ENCODE measurements at regions not wholly inside any gene's neighbourhood (a gene's known extent, or its start where the extent isn't known, plus 50 kb on each side); places are given as distances from the start of the nearest gene placed in this dataset.
"Not testable (repeated sequence)": the region's sequence is repeated elsewhere in the genome, so short reads cannot be mapped to it uniquely, and the experiment has no call there.

- not testable (repeated sequence) for DNase-seq
Observed at GRCh38 chr18:56438480-56438879, 199.9 kb downstream of the TXNL1 start.

DNA sequence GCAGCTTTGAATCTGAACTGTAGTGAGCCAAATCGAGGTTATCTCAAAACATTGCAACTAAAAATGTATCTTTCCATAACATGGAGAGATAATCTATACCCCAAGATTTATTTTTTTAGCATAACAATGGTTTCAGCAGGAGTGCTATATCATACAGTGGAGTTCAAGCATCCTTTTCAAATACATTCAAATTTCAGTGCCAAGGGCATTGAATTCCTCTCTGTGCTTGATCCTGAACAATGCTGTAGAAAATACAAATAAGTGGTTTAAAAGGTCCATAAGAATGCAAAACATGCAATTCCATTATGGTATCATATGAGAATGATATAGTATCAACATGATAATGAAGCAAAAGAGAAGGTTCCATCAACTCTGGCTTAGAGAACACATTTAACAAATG lies 201.7 kb downstream of the TXNL1 start:
- no peak for DNase-seq

GRCh38 chr18:56433919-56434318 lies 204.5 kb downstream of the TXNL1 start:
- peak; percentile 49 for DNase-seq

DNA sequence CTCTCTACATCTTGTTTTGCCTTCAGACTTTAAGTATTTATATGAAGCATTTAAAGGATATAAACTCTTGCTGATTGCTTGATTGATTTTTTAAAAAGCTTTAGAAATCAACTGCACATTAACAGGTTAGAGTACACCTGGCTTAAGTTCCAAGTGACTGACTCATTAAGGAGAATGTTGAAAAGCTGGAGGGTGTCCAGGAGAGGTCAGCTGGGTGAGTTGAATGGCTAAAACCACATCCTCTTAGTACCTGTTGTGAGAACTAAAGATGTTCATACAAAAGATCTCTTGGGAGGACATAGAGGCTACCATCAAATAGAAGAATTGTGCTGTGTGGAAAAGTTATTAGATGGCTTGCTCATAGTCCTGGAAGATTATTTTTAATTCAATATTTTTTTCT lies 206.8 kb downstream of the TXNL1 start:
- DNase-seq: peak; percentile 61

- no peak for DNase-seq
Observed at GRCh38 chr18:56423626-56424025, 214.8 kb downstream of the TXNL1 start.

- no peak for DNase-seq
Observed at GRCh38 chr18:56421647-56422046, 216.7 kb downstream of the TXNL1 start.

DNA sequence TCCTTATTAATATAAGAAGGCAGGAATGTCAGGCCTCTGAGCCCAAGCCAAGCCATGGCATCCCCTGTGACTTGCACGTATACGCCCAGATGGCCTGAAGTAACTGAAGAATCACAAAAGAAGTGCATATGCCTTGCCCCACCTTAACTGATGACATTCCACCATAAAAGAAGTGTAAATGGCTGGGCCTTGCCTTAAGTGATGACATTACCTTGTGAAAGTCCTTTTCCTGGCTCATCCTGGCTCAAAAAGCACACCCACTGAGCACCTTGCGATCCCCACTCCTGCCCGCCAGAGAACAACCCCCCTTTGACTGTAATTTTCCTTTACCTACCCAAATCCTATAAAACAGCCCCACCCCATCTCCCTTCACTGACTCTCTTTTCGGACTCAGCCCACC lies 217.5 kb downstream of the TXNL1 start:
- not testable (repeated sequence) for DNase-seq

DNA sequence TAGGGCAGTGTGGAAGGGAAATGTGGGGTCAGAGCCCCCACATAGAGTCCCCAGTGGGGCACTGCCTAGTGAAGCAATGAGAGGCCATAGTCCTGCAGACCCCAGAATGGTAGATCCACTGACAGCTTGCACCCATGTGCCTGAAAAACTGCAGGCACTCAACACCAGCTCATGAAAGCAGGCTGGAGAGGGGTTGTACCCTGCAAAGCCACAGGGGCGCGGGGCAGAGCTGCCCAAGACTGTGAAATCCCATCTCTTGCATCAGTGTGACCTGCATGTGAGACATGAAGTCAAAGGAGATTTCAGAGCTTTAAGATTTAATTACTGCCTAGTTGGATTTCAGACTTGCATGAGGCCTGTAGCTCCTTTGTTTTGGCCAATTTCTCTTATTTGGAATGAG lies 224.0 kb downstream of the TXNL1 start:
- no peak for DNase-seq

GRCh38 chr18:56413862-56414261 lies 224.5 kb downstream of the TXNL1 start:
- peak; percentile 57 for DNase-seq

DNA sequence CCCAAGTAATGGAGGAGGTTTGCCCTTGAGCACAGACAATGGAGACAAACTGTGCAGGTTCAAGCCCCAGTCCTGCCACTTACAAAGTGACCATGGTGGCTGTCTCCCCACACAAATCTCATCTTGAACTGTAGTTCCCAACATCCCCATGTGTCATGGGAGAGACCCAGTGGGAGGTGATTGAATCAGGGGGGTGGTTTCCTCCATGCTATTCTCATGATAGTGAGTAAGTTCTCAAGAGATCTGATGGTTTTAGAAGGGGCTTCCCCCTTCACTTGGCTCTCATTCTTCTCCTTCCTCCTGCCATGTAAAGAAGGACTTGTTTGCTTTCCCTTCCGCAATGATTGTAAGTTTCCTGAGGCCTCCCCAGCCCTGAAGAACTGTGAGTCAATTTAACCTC lies 225.4 kb downstream of the TXNL1 start:
- no peak for DNase-seq

DNA sequence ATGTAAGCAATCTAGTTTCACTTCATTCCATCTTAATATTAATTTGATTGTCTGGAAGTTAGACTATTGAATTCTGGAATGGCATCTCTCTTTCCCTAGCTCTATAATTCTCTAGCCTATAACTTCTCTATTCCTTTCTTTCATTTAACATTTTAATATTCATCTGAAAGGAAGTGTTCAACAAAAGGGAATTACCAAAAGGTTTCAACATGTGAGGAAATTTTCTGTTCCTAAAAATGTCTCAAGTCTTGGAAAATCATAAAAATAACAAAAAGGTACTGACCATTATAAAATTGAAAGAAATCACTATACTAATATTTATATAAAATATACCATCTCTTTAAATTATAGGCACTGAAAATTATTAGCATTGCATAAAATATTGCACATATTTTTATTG lies 228.7 kb downstream of the TXNL1 start:
- DNase-seq: no peak

GRCh38 chr18:56407646-56408180 lies 230.7 kb downstream of the TXNL1 start:
- peak; percentile 69 for DNase-seq

- peak; percentile 49 for DNase-seq
Observed at GRCh38 chr18:56402872-56403516, 235.4 kb downstream of the TXNL1 start.

DNA sequence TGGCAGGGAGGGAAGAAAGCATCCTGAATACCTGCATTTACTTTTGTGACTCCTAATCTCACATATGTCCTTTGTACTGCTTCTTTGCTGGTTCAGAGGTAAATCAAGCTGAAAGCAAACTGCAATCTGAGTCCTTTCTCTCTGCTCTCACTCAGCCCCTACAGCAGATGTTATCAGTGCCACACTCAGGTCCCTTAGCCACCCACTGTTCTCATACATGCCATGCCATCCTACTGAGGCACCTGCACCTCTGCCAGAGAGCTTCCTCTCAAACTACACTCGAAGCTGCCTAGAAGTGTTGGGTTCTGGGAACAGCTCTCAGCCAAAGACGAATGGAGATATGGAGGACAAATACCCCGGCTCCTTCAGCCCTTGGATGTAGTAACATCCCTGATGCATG lies 244.5 kb downstream of the TXNL1 start:
- DNase-seq: peak; percentile 69

DNA sequence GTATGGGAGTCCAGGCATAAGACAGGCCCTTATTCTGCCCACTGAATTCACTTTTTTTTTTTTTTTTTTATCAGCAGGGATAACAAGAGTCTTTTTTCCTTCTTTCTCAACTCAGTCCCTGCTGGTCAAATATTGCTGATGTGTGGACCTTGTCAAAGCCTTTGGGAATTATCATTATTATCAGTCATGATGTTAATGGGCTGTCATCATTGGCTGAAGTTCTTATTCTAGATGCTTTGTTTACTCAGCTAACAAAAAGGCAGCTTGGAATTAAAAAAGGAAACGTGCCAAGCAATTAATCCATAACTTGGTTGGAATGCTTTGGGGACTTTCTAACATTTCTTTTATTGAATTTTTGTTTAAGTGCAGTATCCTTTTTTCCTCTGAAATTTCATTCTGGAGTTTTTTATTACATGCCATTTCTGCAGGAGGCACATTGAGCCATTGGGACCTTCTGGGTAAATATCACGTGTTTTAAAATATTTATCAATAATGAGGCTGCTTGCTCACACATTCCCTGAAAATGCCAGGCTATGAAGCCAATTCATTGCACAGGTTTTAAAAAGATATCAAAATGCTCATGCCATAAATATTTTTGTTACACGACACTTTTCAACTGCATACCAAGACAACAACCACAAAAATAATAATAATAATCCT lies 246.3 kb downstream of the TXNL1 start:
- peak; percentile 94 for DNase-seq

DNA sequence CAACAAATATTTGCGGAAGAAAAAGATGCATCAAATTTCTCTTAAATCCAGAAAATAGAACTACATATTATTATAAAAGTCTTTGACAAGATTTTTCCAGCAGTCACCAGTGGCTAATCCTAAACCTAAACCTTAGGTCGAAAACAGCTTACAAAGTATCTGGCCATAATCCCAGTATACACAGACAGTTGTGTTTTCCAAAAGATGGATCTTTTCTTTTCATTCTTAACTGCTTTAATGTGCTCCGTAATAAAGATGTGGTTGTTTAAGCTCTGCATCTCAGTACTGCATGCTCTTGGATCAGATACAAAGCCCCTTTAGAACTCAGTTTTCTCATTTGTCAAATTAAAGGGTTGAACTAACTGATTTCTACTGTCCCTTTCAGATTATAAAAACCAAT lies 247.8 kb downstream of the TXNL1 start:
- no peak for DNase-seq

- DNase-seq: no peak
Observed at GRCh38 chr18:56389190-56389589, 249.2 kb downstream of the TXNL1 start.

DNA sequence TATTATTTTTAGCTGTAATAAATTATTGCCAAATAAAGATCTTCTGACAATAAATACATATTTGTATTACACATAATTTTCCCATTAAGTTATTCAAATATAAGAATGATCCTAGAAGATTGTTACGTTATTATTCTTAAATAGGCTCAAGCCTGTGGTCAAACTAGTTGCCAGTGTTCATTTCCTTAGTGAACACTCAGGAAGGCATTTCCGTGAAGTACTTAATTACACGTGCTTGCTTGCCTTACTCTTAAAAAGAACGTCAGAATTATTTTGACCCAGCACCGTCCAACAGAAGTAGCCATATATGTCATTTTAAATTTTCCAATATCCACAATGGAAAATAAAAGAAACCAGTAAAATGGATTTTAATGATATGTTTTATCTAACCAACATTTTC lies 249.8 kb downstream of the TXNL1 start:
- no peak for DNase-seq

DNA sequence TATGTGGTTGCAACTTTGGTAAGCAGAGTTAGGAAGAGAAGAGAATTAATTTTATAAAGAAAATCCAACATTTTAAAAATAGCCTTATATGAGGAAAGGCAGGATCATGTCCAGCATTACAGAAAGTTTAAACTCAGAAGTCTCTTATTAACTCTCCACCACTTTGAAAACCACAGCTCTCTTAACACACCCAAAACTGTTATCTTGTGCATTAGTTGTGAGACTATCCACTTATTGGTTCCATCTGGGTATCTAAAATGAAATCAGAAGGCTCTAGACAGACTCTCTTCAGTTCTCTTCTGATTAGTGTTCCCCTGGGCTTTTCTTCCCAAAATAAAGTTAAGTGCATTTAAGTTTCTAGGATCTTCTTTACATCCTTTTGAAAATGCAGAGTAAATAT lies 251.5 kb downstream of the TXNL1 start:
- DNase-seq: no peak

DNA sequence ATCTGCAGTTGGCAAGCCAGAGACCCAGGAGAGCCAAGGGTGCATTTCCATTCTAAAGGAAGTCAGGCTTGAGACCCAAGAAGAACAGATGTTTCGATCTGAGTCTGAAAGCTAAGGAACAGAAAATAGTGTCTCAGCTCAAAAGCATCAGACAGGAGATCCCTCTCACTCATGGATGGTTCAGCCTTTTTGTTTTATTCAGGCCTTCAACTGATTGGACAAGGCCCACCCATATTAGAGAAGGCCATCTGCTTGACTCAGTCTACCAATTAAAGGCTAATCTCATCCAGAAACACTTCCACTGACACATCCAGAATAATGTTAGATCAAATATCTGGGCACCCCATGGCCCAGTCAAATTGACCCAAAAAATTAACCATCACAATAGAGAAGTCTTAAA lies 255.0 kb downstream of the TXNL1 start:
- DNase-seq: no peak

GRCh38 chr18:56382541-56382940 lies 255.9 kb downstream of the TXNL1 start:
- no peak for DNase-seq

DNA sequence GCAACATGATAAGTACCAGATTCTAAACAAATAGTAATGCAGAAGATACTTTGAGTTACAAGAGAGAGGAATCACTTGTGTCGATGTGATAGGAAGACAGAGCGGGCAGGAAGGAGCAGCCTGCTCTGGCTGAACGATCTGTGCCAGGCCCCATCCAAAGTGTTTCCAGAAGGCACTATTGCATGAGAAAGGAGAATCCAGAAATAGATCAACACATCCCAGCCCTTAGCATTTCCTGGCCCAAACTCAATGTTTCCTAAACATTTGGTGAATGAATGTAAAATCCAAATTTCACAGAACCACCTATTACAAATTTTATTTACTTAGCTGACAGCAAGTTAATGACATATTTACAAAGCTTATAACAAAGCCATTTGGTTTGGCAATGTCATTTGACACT lies 257.2 kb downstream of the TXNL1 start:
- DNase-seq: no peak

- no peak for DNase-seq
Observed at GRCh38 chr18:56380685-56381084, 257.7 kb downstream of the TXNL1 start.

DNA sequence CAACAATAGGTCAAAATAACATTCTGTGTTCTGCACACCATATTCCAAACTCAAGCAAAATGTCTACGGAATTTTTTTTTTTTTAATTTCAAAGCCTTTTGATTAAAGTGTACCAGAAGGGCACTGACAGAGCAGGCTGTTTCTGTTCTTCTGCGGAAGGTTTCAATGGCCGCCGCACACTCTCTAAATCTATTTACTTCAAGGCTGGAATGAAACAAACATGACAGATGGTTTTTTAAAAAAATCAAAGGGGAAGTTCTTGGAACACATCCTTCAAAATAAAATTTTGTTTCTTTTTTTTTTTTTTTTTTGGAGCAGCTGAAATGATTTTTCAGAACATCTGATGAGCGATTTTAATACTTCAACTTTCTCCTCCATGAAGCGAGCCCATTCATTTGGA lies 259.1 kb downstream of the TXNL1 start:
- DNase-seq: no peak

GRCh38 chr18:56377231-56377630 lies 261.2 kb downstream of the TXNL1 start:
- no peak for DNase-seq

Data from NCI-H69 (cell line).